ENCODE measurements at regions not wholly inside any gene's neighbourhood (a gene's known extent, or its start where the extent isn't known, plus 50 kb on each side); places are given as distances from the start of the nearest gene placed in this dataset.

DNA sequence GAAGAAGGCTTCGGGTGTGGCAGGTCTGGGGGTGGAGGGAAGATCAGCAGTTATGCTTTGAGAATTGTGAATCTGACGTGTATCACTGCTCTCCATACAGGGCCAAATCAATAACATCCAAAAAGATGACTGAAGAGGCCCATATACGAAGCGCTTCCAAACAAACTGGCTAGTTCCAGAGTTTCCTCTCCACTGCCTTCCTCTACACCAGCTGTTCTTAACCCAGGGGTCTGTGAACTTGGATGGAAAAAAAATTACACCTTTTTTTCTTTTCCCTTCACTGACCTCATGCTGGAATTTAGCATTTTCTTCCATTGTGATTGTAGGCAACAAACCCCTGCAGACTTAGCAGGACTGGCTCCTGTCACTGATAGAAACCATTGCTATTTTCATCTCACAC lies 77.1 kb upstream of the NBL1 start:
- Histone ChIP-seq H2AFZ (ENCODE audit: low read depth, low read length) (no peak overlapping the region), H3K9me3 (ENCODE audit: insufficient read depth, low read length, severe bottlenecking) (no peaks in the 10 kb centered on the region), H3K36me3 (ENCODE audit: insufficient read depth, low read length) (no peaks in the 10 kb centered on the region), H3K79me2 (ENCODE audit: insufficient read depth, low read length) (no peaks in the 10 kb centered on the region), H3K27me3 (ENCODE audit: insufficient read depth, low read length, poor library complexity) (no peaks in the 10 kb centered on the region), H3K4me2 (ENCODE audit: insufficient read depth, low read length) (no peak overlapping the region), H3K27ac (ENCODE audit: low read length) (no peak overlapping the region), H4K20me1 (ENCODE audit: insufficient read depth, low read length) (no peaks in the 10 kb centered on the region), H3K9ac (ENCODE audit: low read depth, low read length) (no peak overlapping the region), H3K4me1 (ENCODE audit: insufficient read depth, low read length) (no peaks in the 10 kb centered on the region), H3K4me3 (ENCODE audit: low read depth in 1 of 2, low read length in 2 of 2) (no peak overlapping the region)
- DNase-seq (no peak), ATAC-seq (ENCODE audit: insufficient read depth, low read depth) (no peak)
- TF ChIP-seq, protein P1, sequence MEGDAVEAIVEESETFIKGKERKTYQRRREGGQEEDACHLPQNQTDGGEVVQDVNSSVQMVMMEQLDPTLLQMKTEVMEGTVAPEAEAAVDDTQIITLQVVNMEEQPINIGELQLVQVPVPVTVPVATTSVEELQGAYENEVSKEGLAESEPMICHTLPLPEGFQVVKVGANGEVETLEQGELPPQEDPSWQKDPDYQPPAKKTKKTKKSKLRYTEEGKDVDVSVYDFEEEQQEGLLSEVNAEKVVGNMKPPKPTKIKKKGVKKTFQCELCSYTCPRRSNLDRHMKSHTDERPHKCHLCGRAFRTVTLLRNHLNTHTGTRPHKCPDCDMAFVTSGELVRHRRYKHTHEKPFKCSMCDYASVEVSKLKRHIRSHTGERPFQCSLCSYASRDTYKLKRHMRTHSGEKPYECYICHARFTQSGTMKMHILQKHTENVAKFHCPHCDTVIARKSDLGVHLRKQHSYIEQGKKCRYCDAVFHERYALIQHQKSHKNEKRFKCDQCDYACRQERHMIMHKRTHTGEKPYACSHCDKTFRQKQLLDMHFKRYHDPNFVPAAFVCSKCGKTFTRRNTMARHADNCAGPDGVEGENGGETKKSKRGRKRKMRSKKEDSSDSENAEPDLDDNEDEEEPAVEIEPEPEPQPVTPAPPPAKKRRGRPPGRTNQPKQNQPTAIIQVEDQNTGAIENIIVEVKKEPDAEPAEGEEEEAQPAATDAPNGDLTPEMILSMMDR (IDR thresholded peaks at IDR 0.05; ENCODE audit: borderline replicate concordance, extremely low read depth, low read length, poor library complexity, severe bottlenecking): no peak
- TF ChIP-seq EZH2 (IDR thresholded peaks at IDR 0.05; ENCODE audit: borderline replicate concordance, low read depth, low read length, severe bottlenecking): no peak

DNA sequence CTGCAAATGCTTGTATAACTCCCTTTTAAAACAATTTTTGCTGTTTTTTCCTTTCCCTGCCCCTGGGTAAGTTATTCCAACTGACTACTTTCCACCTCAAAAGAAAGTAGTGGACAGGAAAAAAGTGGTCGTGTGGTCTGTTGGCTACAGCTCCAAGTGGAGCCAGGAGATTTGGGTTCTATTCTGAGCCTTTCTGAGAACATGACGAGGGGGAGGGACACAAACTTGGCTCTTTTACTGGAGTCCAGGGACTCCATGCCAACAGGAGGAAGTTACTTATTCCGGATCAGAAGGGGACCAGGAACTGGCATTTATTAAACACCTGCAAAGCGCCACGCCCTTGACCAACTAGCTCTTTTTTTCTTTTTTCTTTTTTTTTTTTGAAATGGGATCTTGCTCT lies 79.0 kb upstream of the CAPZB start:
- no peak for ATAC-seq (ENCODE audit: insufficient read depth, low read depth)
- H3K4me3 ChIP-seq (ENCODE audit: low read depth in 1 of 2, low read length in 2 of 2): no peak overlapping the region
- no peak for DNase-seq
- H3K4me2 ChIP-seq (ENCODE audit: insufficient read depth, low read length): no peak overlapping the region
- TF ChIP-seq EZH2 (IDR thresholded peaks at IDR 0.05; ENCODE audit: borderline replicate concordance, low read depth, low read length, severe bottlenecking): no peak
- TF ChIP-seq, protein P1 (IDR thresholded peaks at IDR 0.05; ENCODE audit: borderline replicate concordance, extremely low read depth, low read length, poor library complexity, severe bottlenecking): no peak
- no peaks in the 10 kb centered on the region for H3K4me1 ChIP-seq (ENCODE audit: insufficient read depth, low read length)
- no peak overlapping the region for H3K27ac ChIP-seq (ENCODE audit: low read length)
- no peaks in the 10 kb centered on the region for H3K36me3 ChIP-seq (ENCODE audit: insufficient read depth, low read length)
- no peaks in the 10 kb centered on the region for H3K9me3 ChIP-seq (ENCODE audit: insufficient read depth, low read length, severe bottlenecking)
- no peaks in the 10 kb centered on the region for H3K79me2 ChIP-seq (ENCODE audit: insufficient read depth, low read length)
- no peak overlapping the region for H3K9ac ChIP-seq (ENCODE audit: low read depth, low read length)
- H3K27me3 ChIP-seq (ENCODE audit: insufficient read depth, low read length, poor library complexity): no peaks in the 10 kb centered on the region
- no peaks in the 10 kb centered on the region for H4K20me1 ChIP-seq (ENCODE audit: insufficient read depth, low read length)
- H2AFZ ChIP-seq (ENCODE audit: low read depth, low read length): no peak overlapping the region

DNA sequence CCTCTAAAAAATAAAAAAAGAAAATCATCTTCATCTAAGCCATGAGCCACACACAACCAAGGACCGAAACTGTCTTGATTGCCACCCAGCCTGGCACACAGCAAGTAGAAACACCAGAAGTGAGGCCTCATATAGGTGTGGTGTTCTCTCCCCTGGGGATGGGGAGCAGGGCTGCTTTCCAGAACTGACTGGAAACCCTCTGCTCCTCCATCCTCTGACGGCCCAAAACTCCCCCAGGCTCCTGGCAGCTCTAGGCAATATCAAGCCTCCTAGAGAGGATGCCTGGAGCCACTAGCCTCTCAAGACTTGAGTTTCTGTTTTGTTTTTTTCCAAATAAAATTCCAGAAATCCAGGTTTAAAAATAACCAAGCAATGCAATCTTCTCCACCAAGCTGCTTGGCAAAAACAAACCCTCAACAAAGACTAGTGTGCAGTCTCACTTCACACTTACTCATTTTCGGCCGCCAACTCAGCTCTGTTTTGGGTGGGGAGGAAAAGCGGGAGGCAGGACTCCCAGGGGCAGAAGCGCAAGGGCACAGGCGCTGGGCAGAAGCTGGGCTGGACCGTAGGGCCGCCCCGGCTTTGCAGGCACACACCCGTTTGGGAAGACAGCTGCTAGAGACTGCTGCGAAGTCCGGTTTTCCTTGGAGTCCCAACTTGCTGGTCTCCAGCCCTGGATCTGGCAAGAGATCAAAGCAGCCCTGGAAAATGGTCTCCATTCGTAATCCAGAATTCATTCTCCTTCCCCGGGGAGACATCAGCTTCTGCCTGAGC lies 78.2 kb upstream of the CAPZB start:
- Histone ChIP-seq H3K4me3 (ENCODE audit: low read depth in 1 of 2, low read length in 2 of 2) (no peak overlapping the region), H3K9me3 (ENCODE audit: insufficient read depth, low read length, severe bottlenecking) (no peaks in the 10 kb centered on the region), H3K79me2 (ENCODE audit: insufficient read depth, low read length) (no peaks in the 10 kb centered on the region), H3K4me1 (ENCODE audit: insufficient read depth, low read length) (no peaks in the 10 kb centered on the region), H4K20me1 (ENCODE audit: insufficient read depth, low read length) (no peaks in the 10 kb centered on the region), H3K9ac (ENCODE audit: low read depth, low read length) (no peak overlapping the region), H3K36me3 (ENCODE audit: insufficient read depth, low read length) (no peaks in the 10 kb centered on the region), H2AFZ (ENCODE audit: low read depth, low read length) (no peak overlapping the region), H3K27me3 (ENCODE audit: insufficient read depth, low read length, poor library complexity) (no peaks in the 10 kb centered on the region), H3K4me2 (ENCODE audit: insufficient read depth, low read length) (no peak overlapping the region), H3K27ac (ENCODE audit: low read length) (no peak overlapping the region)
- DNase-seq (no peak), ATAC-seq (ENCODE audit: insufficient read depth, low read depth) (no peak)
- no peak for TF ChIP-seq EZH2 (IDR thresholded peaks at IDR 0.05; ENCODE audit: borderline replicate concordance, low read depth, low read length, severe bottlenecking)
- TF ChIP-seq, protein P1 (IDR thresholded peaks at IDR 0.05; ENCODE audit: borderline replicate concordance, extremely low read depth, low read length, poor library complexity, severe bottlenecking): no peak
